Aorta (tissue), 5 donors: ENCODE measurements at regions not wholly inside any gene's neighbourhood (a gene's known extent, or its start where the extent isn't known, plus 50 kb on each side); places are given as distances from the start of the nearest gene placed in this dataset.

Source experiments
- ATAC-seq: fragments of 200-7000 bp; cut with Tn5 transposase; one replicate; pipeline ENCODE4 v1.9.1; 2022; ENCODE audit warnings: moderate library complexity; ENCODE audit not compliant: low FRiP score
- DNase-seq, 2 donors: peaks; one replicate each; pipeline ENCODE4 v3.0.0-alpha.2; 2020
- H3K27ac ChIP-seq, 2 donors: one replicate each; pipeline ENCODE4 v1.5.1; 2013; ENCODE audit warnings: low read length in 2 of 2, mild to moderate bottlenecking in 2 of 2, moderate library complexity in 2 of 2, control low read depth in 1 of 2, inconsistent platforms in 1 of 2, low read depth in 1 of 2
- H3K27me3 ChIP-seq, 2 donors: one replicate each; pipeline ENCODE4 v1.6.1; 2013; ENCODE audit warnings: control low read depth in 1 of 2, low read length in 1 of 2, mild to moderate bottlenecking in 1 of 2, moderate library complexity in 1 of 2; ENCODE audit not compliant: insufficient read depth in 2 of 2, control insufficient read depth in 1 of 2
- H3K36me3 ChIP-seq, 2 donors: one replicate each; pipeline ENCODE4 v1.6.1; 2013; ENCODE audit warnings: control low read depth in 1 of 2, low read length in 1 of 2, mild to moderate bottlenecking in 1 of 2; ENCODE audit not compliant: insufficient read depth in 2 of 2, control insufficient read depth in 1 of 2
- H3K4me1 ChIP-seq, 2 donors: one replicate each; pipeline ENCODE4 v1.6.1; 2013; ENCODE audit warnings: low read length in 2 of 2, control low read depth in 1 of 2, mild to moderate bottlenecking in 1 of 2, moderate library complexity in 1 of 2; ENCODE audit not compliant: insufficient read depth in 2 of 2, control insufficient read depth in 1 of 2
- H3K4me3 ChIP-seq, 2 donors: one replicate each; pipeline ENCODE4 v1.5.1; 2013; ENCODE audit warnings: low read length in 2 of 2, control low read depth in 1 of 2, mild to moderate bottlenecking in 1 of 2
- H3K9me3 ChIP-seq: one replicate; pipeline ENCODE4 v1.6.1; 2013; ENCODE audit warnings: mild to moderate bottlenecking, low read length; ENCODE audit not compliant: control insufficient read depth
- WGBS, 2 donors: extraction: QIAGEN DNeasy Blood & Tissue Kit; methylation state at CpG; one replicate each; pipeline ENCODE4 v1.1.7; 2013; 5-methylcytosine and 5-hydroxymethylcytosine counted together
- intact Hi-C, 2 donors: fragments of 100-400 bp; cut with DNase I; formaldehyde crosslinking; loops; one replicate each; pipeline versions ENCODE4 v1.14.2 to v1.15.0; 2022
- donor health status: healthy with polysubstance abuse.
- donor health status: Bipolar disorder and iron deficiency.
- donor health status: DM: no; HTN: no; CAD: no.
- donor health status: DM: no; HTN: no; CAD: no.
- donor health status: DM: yes; HTN: yes; CAD: no.

- no peak overlapping the region for H3K27ac ChIP-seq
- no peak for DNase-seq
- H3K36me3 ChIP-seq, result peaks cover 0 to 3% of the 10 kb centered on the region in 2 donors
- no peaks in the 10 kb centered on the region for H3K27me3 ChIP-seq
- H3K9me3 ChIP-seq, result no peaks in the 10 kb centered on the region
- intact Hi-C loops, result no loop called here
- no peaks in the 10 kb centered on the region for H3K4me1 ChIP-seq
- H3K4me3 ChIP-seq, result no peak overlapping the region
- WGBS, 2 donors, result 94 to 95% methylated on average over 7 of the region's 7 CpGs
- ATAC-seq, result no peak
Measured at GRCh38 chr6:144578385-144579350, 293.5 kb downstream of the UTRN start.

GRCh38 chr6:144580039-144580438 lies 294.9 kb downstream of the UTRN start:
- Histone ChIP-seq H3K4me3 (no peak overlapping the region), H3K27ac (no peak overlapping the region), H3K4me1 (no peaks in the 10 kb centered on the region), H3K9me3 (no peaks in the 10 kb centered on the region), H3K36me3 (peaks cover 0 to 3% of the 10 kb centered on the region in 2 donors), H3K27me3 (no peaks in the 10 kb centered on the region)
- intact Hi-C loops, result loop anchor here (5.0 to 10.0 kb wide), 2 partner anchors 352 to 355 kb away; no protein-coding TSS in a partner anchor
- ATAC-seq (no peak), DNase-seq (no peak)
- 70 to 71% methylated on average over 3 of the region's 3 CpGs for WGBS, 2 donors

GRCh38 chr6:144580771-144581170 lies 295.6 kb downstream of the UTRN start:
- intact Hi-C loops, result loop anchor here (5.0 to 10.0 kb wide), 2 partner anchors 352 to 354 kb away; no protein-coding TSS in a partner anchor
- Histone ChIP-seq H3K27ac (no peak overlapping the region), H3K4me3 (no peak overlapping the region), H3K36me3 (peaks cover 0 to 3% of the 10 kb centered on the region in 2 donors), H3K9me3 (no peaks in the 10 kb centered on the region), H3K4me1 (no peaks in the 10 kb centered on the region), H3K27me3 (no peaks in the 10 kb centered on the region)
- DNase-seq (no peak), ATAC-seq (no peak)
- WGBS, 2 donors, result 94 to 99% methylated on average over 1 of the region's 1 CpG

- H3K36me3 ChIP-seq, result peaks cover 0 to 3% of the 10 kb centered on the region in 2 donors
- DNase-seq, result no peak
- no peak overlapping the region for H3K4me3 ChIP-seq
- intact Hi-C loops, result loop anchor here (5.0 to 10.0 kb wide), 2 partner anchors 350 to 353 kb away; no protein-coding TSS in a partner anchor
- H3K27me3 ChIP-seq, result no peaks in the 10 kb centered on the region
- 67 to 70% methylated on average over 5 of the region's 5 CpGs for WGBS, 2 donors
- H3K27ac ChIP-seq, result no peak overlapping the region
- no peaks in the 10 kb centered on the region for H3K9me3 ChIP-seq
- no peak for ATAC-seq
- H3K4me1 ChIP-seq, result no peaks in the 10 kb centered on the region
Measured at GRCh38 chr6:144581812-144582537, 296.8 kb downstream of the UTRN start.

- Histone ChIP-seq H3K27me3 (no peaks in the 10 kb centered on the region), H3K9me3 (no peaks in the 10 kb centered on the region), H3K27ac (no peak overlapping the region), H3K36me3 (no peaks in the 10 kb centered on the region), H3K4me1 (peaks cover 0 to 3% of the 10 kb centered on the region in 2 donors), H3K4me3 (no peak overlapping the region)
- peak in 1 of 2 donors; percentile 53 for DNase-seq
- 61% methylated on average over 16 of the region's 16 CpGs for WGBS, 2 donors
- intact Hi-C loops, result loop anchor here (5.0 to 10.0 kb wide), 2 partner anchors 349 to 352 kb away; no protein-coding TSS in a partner anchor
- ATAC-seq, result peak; percentile 69
Measured at GRCh38 chr6:144582939-144583613, 297.9 kb downstream of the UTRN start.

- intact Hi-C loops, result loop anchor here (5.0 to 10.0 kb wide), 2 partner anchors 349 to 351 kb away; no protein-coding TSS in a partner anchor
- no peak overlapping the region for H3K4me3 ChIP-seq
- 81 to 88% methylated on average over 1 of the region's 1 CpG for WGBS, 2 donors
- H3K4me1 ChIP-seq, result peaks cover 0 to 3% of the 10 kb centered on the region in 2 donors
- no peaks in the 10 kb centered on the region for H3K9me3 ChIP-seq
- DNase-seq (no peak), ATAC-seq (no peak)
- no peaks in the 10 kb centered on the region for H3K36me3 ChIP-seq
- no peaks in the 10 kb centered on the region for H3K27me3 ChIP-seq
- no peak overlapping the region for H3K27ac ChIP-seq
Measured at GRCh38 chr6:144583614-144583954, 298.4 kb downstream of the UTRN start.

GRCh38 chr6:144585217-144585814 lies 300.2 kb downstream of the UTRN start:
- no peaks in the 10 kb centered on the region for H3K27me3 ChIP-seq
- 18 to 21% methylated on average over 3 of the region's 3 CpGs for WGBS, 2 donors
- no peak overlapping the region for H3K27ac ChIP-seq
- ATAC-seq, result no peak
- H3K4me1 ChIP-seq, result peaks cover 0 to 3% of the 10 kb centered on the region in 2 donors
- intact Hi-C loops, result loop anchor here in 1 of 2 donors (10.0 kb wide), 1 partner anchor 349 kb away; no protein-coding TSS in a partner anchor
- H3K36me3 ChIP-seq, result no peaks in the 10 kb centered on the region
- H3K4me3 ChIP-seq, result no peak overlapping the region
- no peak for DNase-seq
- H3K9me3 ChIP-seq, result no peaks in the 10 kb centered on the region

- Histone ChIP-seq H3K27me3 (no peaks in the 10 kb centered on the region), H3K27ac (no peak overlapping the region), H3K9me3 (no peaks in the 10 kb centered on the region), H3K36me3 (no peaks in the 10 kb centered on the region), H3K4me3 (no peak overlapping the region), H3K4me1 (peaks cover 0 to 3% of the 10 kb centered on the region in 2 donors)
- ATAC-seq, result no peak
- WGBS, 2 donors, result 73 to 78% methylated on average over 3 of the region's 3 CpGs
- DNase-seq, result no peak
- intact Hi-C loops, result loop anchor here in 1 of 2 donors (10.0 kb wide), 1 partner anchor 348 kb away; no protein-coding TSS in a partner anchor
Measured at GRCh38 chr6:144586986-144587385, 301.9 kb downstream of the UTRN start.
